HepG2 (cell line): ENCODE measurements at regions not wholly inside any gene's neighbourhood (a gene's known extent, or its start where the extent isn't known, plus 50 kb on each side); places are given as distances from the start of the nearest gene placed in this dataset.

Experiments used
- CREBL2 ChIP-seq: sonication (generic); formaldehyde crosslinking; IDR thresholded peaks from 2 replicates; pipeline ENCODE4 v1.8.1; 2023; ENCODE audit warnings: missing genetic modification reagents, mild to moderate bottlenecking, borderline replicate concordance
- DNMT3B ChIP-seq: conservative IDR thresholded peaks from 2 replicates; pipeline ENCODE4 v1.6.1; 2016; ENCODE audit warnings: missing biosample characterization, control low read depth
- HCFC1 ChIP-seq: fragments of 150-350 bp; IDR thresholded peaks from 2 replicates; pipeline ENCODE4 v1.6.1; 2014; ENCODE audit warnings: low read depth, low read length
- JUNB ChIP-seq: sonication (generic); formaldehyde crosslinking; IDR thresholded peaks from 2 replicates; pipeline ENCODE4 v1.8.0; 2022; ENCODE audit warnings: missing genetic modification reagents, mild to moderate bottlenecking, borderline replicate concordance
- MEIS1 ChIP-seq: sonication (generic); formaldehyde crosslinking; IDR thresholded peaks from 2 replicates; pipeline ENCODE4 v1.9.0; 2021; ENCODE audit warnings: mild to moderate bottlenecking, missing genetic modification reagents, moderate library complexity, borderline replicate concordance
- RELA ChIP-seq: sonication (generic); formaldehyde crosslinking; IDR thresholded peaks from 2 replicates; pipeline ENCODE4 v1.4.0; 2020; ENCODE audit warnings: missing genetic modification reagents
- TIGD3 ChIP-seq: sonication (generic); formaldehyde crosslinking; IDR thresholded peaks from 2 replicates; pipeline ENCODE4 v1.5.1; 2020; ENCODE audit warnings: mild to moderate bottlenecking, missing genetic modification reagents, borderline replicate concordance
- XRCC5 ChIP-seq: fragments of 200-400 bp; formaldehyde crosslinking; optimal IDR thresholded peaks from 2 replicates; pipeline ENCODE3; 2017; ENCODE audit warnings: mild to moderate bottlenecking, low read length
- ZBTB2 ChIP-seq: sonication (generic); formaldehyde crosslinking; IDR thresholded peaks from 2 replicates; pipeline ENCODE4 v1.8.0; 2022; ENCODE audit warnings: low read depth, missing genetic modification reagents
- ZBTB46 ChIP-seq: sonication (generic); formaldehyde crosslinking; IDR thresholded peaks from 2 replicates; pipeline ENCODE4 v1.4.0; 2020; ENCODE audit warnings: mild to moderate bottlenecking, missing genetic modification reagents, borderline replicate concordance
- ZC3H13 ChIP-seq: sonication (generic); formaldehyde crosslinking; IDR thresholded peaks from 2 replicates; pipeline ENCODE4 v1.8.1; 2023; ENCODE audit warnings: mild to moderate bottlenecking, missing genetic modification reagents, moderate library complexity
- ZFP36 ChIP-seq: fragments of 150-350 bp; IDR thresholded peaks from 2 replicates; pipeline ENCODE4 v1.6.1; 2018; ENCODE audit warnings: borderline replicate concordance, low read length, low read depth; ENCODE audit not compliant: partially characterized antibody
- ZNF143 ChIP-seq: sonication (generic); formaldehyde crosslinking; IDR thresholded peaks from 2 replicates; pipeline ENCODE4 v1.4.0; 2020; ENCODE audit warnings: missing genetic modification reagents
- ZNF205 ChIP-seq: IDR thresholded peaks from 2 replicates; pipeline ENCODE4 v1.6.1; 2018; ENCODE audit warnings: missing biosample characterization, missing genetic modification reagents
- ZNF597 ChIP-seq: sonication (generic); formaldehyde crosslinking; IDR thresholded peaks from 2 replicates; pipeline ENCODE4 v1.5.0; 2020; ENCODE audit warnings: missing genetic modification reagents
- ZNF687 ChIP-seq: sonication (generic); formaldehyde crosslinking; IDR thresholded peaks from 2 replicates; pipeline ENCODE4 v1.5.1; 2020; ENCODE audit warnings: mild to moderate bottlenecking, missing genetic modification reagents, moderate library complexity
- ZNF766 ChIP-seq: sonication (generic); formaldehyde crosslinking; IDR thresholded peaks from 2 replicates; pipeline ENCODE4 v1.5.0; 2020; ENCODE audit warnings: missing genetic modification reagents, borderline replicate concordance
- ZNF776 ChIP-seq: sonication (generic); formaldehyde crosslinking; IDR thresholded peaks from 2 replicates; pipeline ENCODE4 v1.4.0; 2020; ENCODE audit warnings: mild to moderate bottlenecking, missing genetic modification reagents
- ZNF839 ChIP-seq: sonication (generic); formaldehyde crosslinking; IDR thresholded peaks from 2 replicates; pipeline ENCODE4 v1.4.0; 2020; ENCODE audit warnings: missing genetic modification reagents, mild to moderate bottlenecking, borderline replicate concordance
- ZSCAN30 ChIP-seq: sonication (generic); formaldehyde crosslinking; IDR thresholded peaks from 2 replicates; pipeline ENCODE4 v1.5.0; 2020; ENCODE audit warnings: mild to moderate bottlenecking, missing genetic modification reagents

- TF ChIP-seq ZNF766 (CRISPR knock-in tag) (no peak), ZNF205 (CRISPR knock-in tag) (0 out of 2 replicates have a peak, but pooled peaks have one; percentile 23), DNMT3B (CRISPR knock-in tag) (peak; percentile 96), HCFC1 (no peak), MEIS1 (no peak), CREBL2 (CRISPR knock-in tag) (no peak), ZBTB2 (no peak), ZNF776 (no peak), ZBTB46 (CRISPR knock-in tag) (no peak), ZSCAN30 (CRISPR knock-in tag) (no peak), XRCC5 (no peak), JUNB (CRISPR knock-in tag) (peak; percentile 89; the same call in 1 of the 2 replicates), ZC3H13 (CRISPR knock-in tag) (no peak), ZNF597 (CRISPR knock-in tag) (no peak), RELA (CRISPR knock-in tag) (0 out of 2 replicates have a peak, but pooled peaks have one; percentile 51), ZNF143 (no peak), ZNF687 (CRISPR knock-in tag) (no peak), TIGD3 (CRISPR knock-in tag) (no peak), ZFP36 (no peak), ZNF839 (CRISPR knock-in tag) (no peak)
These were observed 106.8 kb upstream of the SERPINE2 start (continued) for GRCh38 chr2:224145751-224146355.
